SIG-M5 (cell line): ENCODE measurements at regions not wholly inside any gene's neighbourhood (a gene's known extent, or its start where the extent isn't known, plus 50 kb on each side); places are given as distances from the start of the nearest gene placed in this dataset.

Experiments used
- DNase-seq: peaks from one replicate; lab custom pipeline; 2025; lab: John Stamatoyannopoulos, UW

- no peak for DNase-seq
Observed at GRCh38 chr3:117463276-117464115, 753.9 kb downstream of the TUSC7 start.

- DNase-seq: no peak
Observed at GRCh38 chr3:117471831-117472230, 762.3 kb downstream of the TUSC7 start.

- no peak for DNase-seq
Observed at GRCh38 chr3:117473981-117474538, 764.5 kb downstream of the TUSC7 start.

- no peak for DNase-seq
Observed at GRCh38 chr3:117476572-117476971, 767.0 kb downstream of the TUSC7 start.

- no peak for DNase-seq
Observed at GRCh38 chr3:117477214-117477755, 767.7 kb downstream of the TUSC7 start.

GRCh38 chr3:117479095-117479494 is 769.5 kb downstream of the TUSC7 start:
- DNase-seq: no peak

GRCh38 chr3:117480525-117480924 is 770.9 kb downstream of the TUSC7 start:
- DNase-seq: no peak

- DNase-seq: no peak
Observed at GRCh38 chr3:117480972-117481371, 771.4 kb downstream of the TUSC7 start.

- no peak for DNase-seq
Observed at GRCh38 chr3:117483839-117484238, 774.3 kb downstream of the TUSC7 start.

- no peak for DNase-seq
Observed at GRCh38 chr3:117485841-117486240, 776.3 kb downstream of the TUSC7 start.

- DNase-seq: no peak
Observed at GRCh38 chr3:117486719-117487716, 777.4 kb downstream of the TUSC7 start.

- no peak for DNase-seq
Observed at GRCh38 chr3:117488983-117489382, 779.4 kb downstream of the TUSC7 start.

GRCh38 chr3:117489663-117490079 is 780.1 kb downstream of the TUSC7 start:
- DNase-seq: no peak

GRCh38 chr3:117490716-117491115 is 781.1 kb downstream of the TUSC7 start:
- no peak for DNase-seq

GRCh38 chr3:117495620-117496019 is 786.0 kb downstream of the TUSC7 start:
- DNase-seq: no peak

- DNase-seq: no peak
Observed at GRCh38 chr3:117499189-117499870, 789.8 kb downstream of the TUSC7 start.

GRCh38 chr3:117507958-117508357 is 798.4 kb downstream of the TUSC7 start:
- DNase-seq: no peak

- DNase-seq: no peak
Observed at GRCh38 chr3:117509858-117510257, 800.3 kb downstream of the TUSC7 start.

- DNase-seq: no peak
Observed at GRCh38 chr3:117510396-117510795, 800.8 kb downstream of the TUSC7 start.

- DNase-seq: no peak
Observed at GRCh38 chr3:117512975-117513374, 803.4 kb downstream of the TUSC7 start.

- DNase-seq: no peak
Observed at GRCh38 chr3:117515309-117515708, 805.7 kb downstream of the TUSC7 start.

- DNase-seq: no peak
Observed at GRCh38 chr3:117518364-117518763, 808.8 kb downstream of the TUSC7 start.
